ENCODE measurements at regions not wholly inside any gene's neighbourhood (a gene's known extent, or its start where the extent isn't known, plus 50 kb on each side); places are given as distances from the start of the nearest gene placed in this dataset.

- TF ChIP-seq CTCF (IDR thresholded peaks at IDR 0.05; ENCODE audit: insufficient read depth, low read depth, low read length) (no peak), EZH2 (IDR thresholded peaks at IDR 0.05; ENCODE audit: insufficient read depth, low read length) (no peak)
These were observed 399.1 kb upstream of the ATP5MC3 start for GRCh38 chr2:175580652-175581051.
